Adrenal gland (tissue), 9 donors: ENCODE measurements at regions not wholly inside any gene's neighbourhood (a gene's known extent, or its start where the extent isn't known, plus 50 kb on each side); places are given as distances from the start of the nearest gene placed in this dataset.

Experiments used
- DNase-seq, 7 donors: peaks; one replicate each; pipeline ENCODE4 v3.0.0-alpha.2; 2019 to 2020
- H3K27ac ChIP-seq, 5 donors: fragments of 200-600 bp; sonication (generic) in 4 of 5; 1 replicate in 3 of 5; 2 replicates in 2 of 5; pipeline versions ENCODE4 v1.5.1 to v1.8.0; 2016 to 2020; ENCODE audit warnings: mild to moderate bottlenecking in 1 of 5
- H3K27me3 ChIP-seq: fragments of 200-600 bp; 2 replicates; pipeline ENCODE4 v1.8.0; 2021
- H3K36me3 ChIP-seq, 2 donors: fragments of 200-600 bp; replicated peaks in 1 of 2; 1 replicate in 1 of 2; 2 replicates in 1 of 2; pipeline versions ENCODE4 v1.5.1 to v1.8.0; 2018 to 2022
- H3K4me1 ChIP-seq, 2 donors: fragments of 200-600 bp; replicated peaks in 1 of 2; 1 replicate in 1 of 2; 2 replicates in 1 of 2; pipeline versions ENCODE4 v1.5.1 to v1.8.0; 2018 to 2021
- H3K4me3 ChIP-seq, 4 donors: fragments of 200-600 bp; sonication (generic) in 3 of 4; one replicate each; pipeline ENCODE4 v1.5.1; 2016 to 2018
- H3K9me3 ChIP-seq, 3 donors: fragments of 200-600 bp; sonication (generic) in 1 of 3; replicated peaks in 1 of 3; 1 replicate in 2 of 3; 2 replicates in 1 of 3; pipeline versions ENCODE4 v1.5.1 to v1.8.0; 2016 to 2021
- POLR2A ChIP-seq, 2 donors: fragments of 450-650 bp; IDR thresholded peaks; one replicate each; pipeline ENCODE4 v1.6.1; 2017; ENCODE audit warnings: antibody characterized with exemption in 2 of 2, mild to moderate bottlenecking in 2 of 2, moderate library complexity in 1 of 2
- WGBS, 4 donors: extraction: QIAGEN DNeasy Blood & Tissue Kit in 2 of 4; methylation state at CpG; one replicate each; pipeline versions ENCODE4 v1.1.5 to v1.1.7; 2013 to 2017; 5-methylcytosine and 5-hydroxymethylcytosine counted together
- intact Hi-C, 2 donors: fragments of 100-400 bp; cut with DNase I; formaldehyde crosslinking; loops; one replicate each; pipeline versions ENCODE4 v1.14.1 to v1.15.0; 2022 to 2023
- TF ChIP-seq, protein P1 (sequence below), 6 experiments: fragments of 450-650 bp in 4 of 6; fragments of 200-600 bp in 2 of 6; sonication (generic) in 1 of 6; IDR thresholded peaks; 1 replicate in 5 of 6; 2 replicates in 1 of 6; pipeline versions ENCODE4 v1.5.1 to v1.8.0; 2016 to 2021; ENCODE audit warnings: antibody characterized with exemption in 6 of 6, mild to moderate bottlenecking in 2 of 6, moderate library complexity in 1 of 6
- donor health status: healthy with polysubstance abuse.
- donor health status: Bipolar disorder and iron deficiency.
- donor health status: DM: yes; HTN: yes; CAD: no.
- donor health status: DM: no; HTN: no; CAD: no.
- donor health status: DM: no; HTN: no; CAD: no.

DNA sequence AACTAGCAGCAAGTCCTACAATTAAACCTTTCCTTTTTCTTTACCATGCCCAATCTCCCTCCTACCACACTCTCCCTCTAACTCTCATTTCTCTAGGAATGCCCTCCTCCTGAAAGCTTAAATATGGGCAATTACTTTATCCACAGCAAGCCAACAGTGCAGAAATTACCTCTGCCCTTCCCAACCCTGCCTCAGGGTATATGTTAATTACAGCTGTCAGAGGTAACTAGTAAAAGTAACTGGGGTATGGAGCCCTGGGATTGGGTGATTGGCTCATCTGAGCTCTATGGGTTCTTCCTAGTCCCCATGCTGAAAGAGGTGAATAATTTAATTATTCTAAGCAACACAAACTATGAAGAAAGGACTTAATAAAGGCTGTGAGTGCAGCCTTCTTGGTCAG is 478.9 kb upstream of the NMUR2 start:
- Histone ChIP-seq H3K36me3 (no peaks in the 10 kb centered on the region), H3K27ac (no peak overlapping the region), H3K4me3 (no peak overlapping the region), H3K27me3 (no peaks in the 10 kb centered on the region), H3K4me1 (no peaks in the 10 kb centered on the region), H3K9me3 (no peaks in the 10 kb centered on the region)
- DNase-seq, result no peak
- intact Hi-C loops, result no loop called here
- TF ChIP-seq, protein P1, sequence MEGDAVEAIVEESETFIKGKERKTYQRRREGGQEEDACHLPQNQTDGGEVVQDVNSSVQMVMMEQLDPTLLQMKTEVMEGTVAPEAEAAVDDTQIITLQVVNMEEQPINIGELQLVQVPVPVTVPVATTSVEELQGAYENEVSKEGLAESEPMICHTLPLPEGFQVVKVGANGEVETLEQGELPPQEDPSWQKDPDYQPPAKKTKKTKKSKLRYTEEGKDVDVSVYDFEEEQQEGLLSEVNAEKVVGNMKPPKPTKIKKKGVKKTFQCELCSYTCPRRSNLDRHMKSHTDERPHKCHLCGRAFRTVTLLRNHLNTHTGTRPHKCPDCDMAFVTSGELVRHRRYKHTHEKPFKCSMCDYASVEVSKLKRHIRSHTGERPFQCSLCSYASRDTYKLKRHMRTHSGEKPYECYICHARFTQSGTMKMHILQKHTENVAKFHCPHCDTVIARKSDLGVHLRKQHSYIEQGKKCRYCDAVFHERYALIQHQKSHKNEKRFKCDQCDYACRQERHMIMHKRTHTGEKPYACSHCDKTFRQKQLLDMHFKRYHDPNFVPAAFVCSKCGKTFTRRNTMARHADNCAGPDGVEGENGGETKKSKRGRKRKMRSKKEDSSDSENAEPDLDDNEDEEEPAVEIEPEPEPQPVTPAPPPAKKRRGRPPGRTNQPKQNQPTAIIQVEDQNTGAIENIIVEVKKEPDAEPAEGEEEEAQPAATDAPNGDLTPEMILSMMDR (IDR thresholded peaks at IDR 0.05), result no peak
- no peak for TF ChIP-seq POLR2A (IDR thresholded peaks at IDR 0.05)

DNA sequence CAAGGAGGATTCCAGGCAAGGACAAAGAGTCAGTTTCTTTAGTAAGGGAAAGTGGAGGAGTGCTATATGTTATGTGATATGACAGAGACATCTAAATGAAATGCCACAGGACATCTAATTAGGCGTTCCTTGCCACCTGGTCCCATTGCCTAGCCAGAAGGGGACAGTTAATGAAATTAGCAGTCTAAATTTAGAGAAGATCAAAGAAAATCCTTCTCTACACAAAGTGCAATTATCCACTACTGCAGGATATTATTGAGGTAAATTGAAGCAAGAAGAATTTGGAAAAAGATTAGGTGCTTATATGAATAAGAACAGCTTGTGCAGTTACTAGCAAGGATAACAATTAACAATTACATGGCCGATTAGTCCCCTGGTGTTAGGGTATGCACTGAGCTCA is 495.3 kb upstream of the NMUR2 start:
- H3K4me1 ChIP-seq, result no peaks in the 10 kb centered on the region
- DNase-seq, result no peak
- H3K27me3 ChIP-seq, result no peaks in the 10 kb centered on the region
- intact Hi-C loops, result no loop called here
- TF ChIP-seq, protein P1 (IDR thresholded peaks at IDR 0.05), result no peak
- TF ChIP-seq POLR2A (IDR thresholded peaks at IDR 0.05), result no peak
- H3K27ac ChIP-seq, result no peak overlapping the region
- H3K4me3 ChIP-seq, result no peak overlapping the region
- WGBS, 4 donors, result 50 to 58% (median 54%) methylated on average over 2 of the region's 2 CpGs
- no peaks in the 10 kb centered on the region for H3K36me3 ChIP-seq
- no peaks in the 10 kb centered on the region for H3K9me3 ChIP-seq

DNA sequence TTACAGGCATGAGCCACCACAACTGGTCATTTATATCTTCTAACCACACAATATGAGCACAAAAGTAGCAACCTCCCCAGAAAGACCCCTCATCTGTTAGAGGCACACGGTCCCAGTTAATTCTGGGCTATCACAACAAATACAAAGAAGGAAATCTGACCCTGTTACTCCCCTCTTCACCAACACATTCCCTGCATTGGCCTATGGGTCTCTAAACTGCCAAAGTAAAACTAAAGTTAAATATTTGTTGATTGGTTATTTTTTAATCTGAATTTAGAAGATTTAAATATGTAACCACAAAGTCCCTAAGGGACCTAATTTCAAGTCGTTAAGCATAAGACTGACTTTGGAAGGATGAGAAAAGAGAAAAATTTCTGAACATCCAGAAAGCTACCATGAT is 496.7 kb upstream of the NMUR2 start:
- WGBS, 4 donors, result 64 to 72% (median 66%) methylated on average over 2 of the region's 2 CpGs
- no peak overlapping the region for H3K27ac ChIP-seq
- H3K4me1 ChIP-seq, result no peaks in the 10 kb centered on the region
- H3K4me3 ChIP-seq, result no peak overlapping the region
- no peaks in the 10 kb centered on the region for H3K36me3 ChIP-seq
- H3K27me3 ChIP-seq, result no peaks in the 10 kb centered on the region
- TF ChIP-seq, protein P1 (IDR thresholded peaks at IDR 0.05), result no peak
- TF ChIP-seq POLR2A (IDR thresholded peaks at IDR 0.05), result no peak
- no peaks in the 10 kb centered on the region for H3K9me3 ChIP-seq
- DNase-seq, result no peak
- intact Hi-C loops, result no loop called here

DNA sequence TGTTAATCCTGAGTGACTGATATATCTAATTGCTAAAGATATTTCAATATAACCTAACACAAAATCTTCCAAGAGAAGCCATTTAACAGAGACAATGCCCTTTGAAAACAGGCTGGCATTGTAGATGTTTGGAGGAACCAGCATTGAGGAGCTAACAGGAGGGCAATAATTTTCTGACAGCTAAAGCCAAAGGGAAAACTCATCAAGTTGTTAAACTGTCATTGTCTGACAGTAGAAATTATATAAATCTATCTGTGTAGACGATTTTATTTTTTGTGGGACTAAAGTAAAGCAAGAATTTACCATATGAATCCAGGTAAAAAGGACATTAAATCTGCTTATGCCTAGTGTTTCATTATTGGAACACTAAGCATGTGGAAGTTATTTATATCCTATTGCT is 500.2 kb upstream of the NMUR2 start:
- Histone ChIP-seq H3K4me3 (no peak overlapping the region), H3K27me3 (no peaks in the 10 kb centered on the region), H3K4me1 (no peaks in the 10 kb centered on the region), H3K27ac (no peak overlapping the region), H3K9me3 (no peaks in the 10 kb centered on the region), H3K36me3 (no peaks in the 10 kb centered on the region)
- DNase-seq, result no peak
- intact Hi-C loops, result no loop called here
- TF ChIP-seq POLR2A (IDR thresholded peaks at IDR 0.05), result no peak
- TF ChIP-seq, protein P1 (IDR thresholded peaks at IDR 0.05), result no peak
- WGBS, 4 donors, result 13 to 27% (median 22%) methylated on average over 1 of the region's 1 CpG
